ENCODE measurements at regions not wholly inside any gene's neighbourhood (a gene's known extent, or its start where the extent isn't known, plus 50 kb on each side); places are given as distances from the start of the nearest gene placed in this dataset.

DNA sequence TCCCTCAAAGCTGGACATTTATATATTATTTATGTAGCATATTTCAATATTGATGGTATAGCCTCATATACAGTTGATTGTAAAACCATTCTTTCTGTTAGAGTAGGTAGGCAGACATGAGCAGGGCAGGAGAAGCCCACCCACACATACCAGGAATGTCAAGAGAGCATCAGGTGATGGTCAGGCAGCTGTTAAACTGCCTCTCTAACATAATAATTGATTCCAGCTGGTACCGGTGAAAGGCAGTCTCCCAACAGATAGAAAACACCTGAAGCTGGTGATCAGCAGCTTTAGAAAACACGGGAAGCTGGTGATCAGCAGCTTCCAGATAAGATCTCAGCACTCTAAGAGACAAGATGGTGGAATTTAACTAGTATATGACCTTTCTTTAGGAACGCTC lies 132.9 kb downstream of the SLITRK6 start:
- DNase-seq (ENCODE audit: extremely low read depth in 1 of 2, low read depth in 1 of 2): no peak

DNA sequence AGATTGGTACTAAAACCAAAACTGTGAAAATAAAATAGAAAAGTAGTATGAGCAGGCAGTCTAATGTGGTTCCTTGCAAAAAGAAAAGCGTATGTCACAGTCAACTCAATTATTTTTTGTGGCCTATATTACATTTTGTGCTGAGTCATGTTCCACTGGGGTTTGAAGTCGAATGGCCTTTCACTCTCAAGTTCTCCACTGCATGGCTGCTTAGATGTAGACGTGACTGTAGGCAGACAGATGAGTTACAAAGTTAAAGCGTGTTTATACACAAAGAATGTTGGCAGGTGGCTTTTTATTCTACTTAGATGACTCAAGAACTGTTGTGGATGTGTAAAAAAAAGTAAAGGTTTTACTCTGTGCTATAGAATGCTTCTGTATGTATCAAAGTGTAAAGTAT lies 133.9 kb downstream of the SLITRK6 start:
- no peak for DNase-seq (ENCODE audit: extremely low read depth in 1 of 2, low read depth in 1 of 2)

DNA sequence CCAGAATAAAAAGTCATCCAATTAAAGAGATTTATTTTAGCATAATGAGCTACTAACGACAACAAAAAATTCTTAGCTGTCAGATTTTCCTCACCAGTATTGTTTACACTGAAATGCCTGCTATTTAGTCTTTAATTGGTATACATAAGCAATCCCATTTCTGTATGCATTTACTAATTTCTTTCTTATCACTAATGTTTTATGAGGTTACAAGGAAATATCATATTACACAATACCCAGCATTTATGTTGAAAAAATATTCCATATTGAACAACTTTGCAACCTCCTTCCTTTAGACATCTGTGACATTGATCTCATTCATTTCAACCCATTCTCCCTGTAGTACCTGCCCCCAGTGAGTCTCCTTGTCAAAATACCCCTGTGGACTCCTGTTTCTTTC lies 135.4 kb downstream of the SLITRK6 start:
- DNase-seq (ENCODE audit: extremely low read depth in 1 of 2, low read depth in 1 of 2): no peak

DNA sequence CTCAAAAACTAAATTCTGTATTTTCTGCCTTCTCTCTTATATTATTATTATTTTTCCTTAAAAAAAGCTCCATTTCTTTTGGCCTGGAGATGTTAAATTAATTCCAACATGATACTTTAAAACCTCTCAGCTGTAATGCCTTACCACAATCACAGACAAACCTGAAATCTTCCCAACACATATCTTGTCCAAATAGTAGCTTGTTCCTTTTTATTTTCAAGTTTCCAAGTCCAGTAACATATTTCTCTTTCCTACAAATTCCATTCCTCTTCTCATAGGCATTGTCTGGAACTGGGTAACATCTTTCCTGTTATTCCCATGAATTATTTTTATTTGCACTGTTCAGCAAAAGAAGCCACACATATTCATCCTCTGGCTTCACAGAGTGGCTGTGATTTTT lies 137.0 kb downstream of the SLITRK6 start:
- no peak for DNase-seq (ENCODE audit: extremely low read depth in 1 of 2, low read depth in 1 of 2)

DNA sequence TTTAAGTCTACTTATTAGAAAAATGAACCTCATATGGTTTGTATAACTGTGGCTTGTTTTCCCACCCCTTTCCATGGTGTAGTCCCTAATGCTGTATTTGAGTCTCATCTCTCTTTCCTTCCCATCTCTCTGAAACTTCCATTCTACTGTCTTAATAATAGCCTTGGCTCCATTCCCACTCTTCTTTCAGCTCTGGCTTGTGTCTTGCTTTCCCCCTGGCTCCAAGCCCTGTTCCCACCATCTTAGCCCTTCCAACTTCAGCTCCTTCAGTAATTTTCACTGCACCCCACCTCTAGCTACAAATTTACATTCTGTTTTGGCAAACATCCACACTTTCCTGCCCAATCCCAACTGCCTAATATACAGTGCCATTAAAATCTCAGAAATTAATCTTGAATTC lies 137.5 kb downstream of the SLITRK6 start:
- DNase-seq (ENCODE audit: extremely low read depth in 1 of 2, low read depth in 1 of 2): no peak

DNA sequence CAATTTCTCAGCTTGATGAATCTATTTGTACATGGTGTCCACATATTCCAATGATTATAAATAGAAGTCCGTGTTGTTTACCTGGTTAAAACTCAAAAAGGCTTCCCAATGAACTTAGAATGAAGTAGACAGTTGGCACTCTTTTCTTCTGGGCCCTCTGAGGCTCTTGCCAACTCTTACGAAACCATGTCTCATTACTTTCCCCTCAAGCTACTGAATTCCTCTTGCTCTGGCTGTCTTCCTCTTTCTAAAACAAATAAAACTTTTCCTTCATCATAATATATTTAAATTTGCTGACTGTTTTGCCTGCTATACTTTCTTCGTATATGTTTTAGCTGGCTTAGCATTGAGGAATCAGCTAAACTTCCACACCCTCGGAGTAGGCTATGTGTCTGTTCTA lies 139.7 kb downstream of the SLITRK6 start:
- DNase-seq (ENCODE audit: extremely low read depth in 1 of 2, low read depth in 1 of 2): no peak

DNA sequence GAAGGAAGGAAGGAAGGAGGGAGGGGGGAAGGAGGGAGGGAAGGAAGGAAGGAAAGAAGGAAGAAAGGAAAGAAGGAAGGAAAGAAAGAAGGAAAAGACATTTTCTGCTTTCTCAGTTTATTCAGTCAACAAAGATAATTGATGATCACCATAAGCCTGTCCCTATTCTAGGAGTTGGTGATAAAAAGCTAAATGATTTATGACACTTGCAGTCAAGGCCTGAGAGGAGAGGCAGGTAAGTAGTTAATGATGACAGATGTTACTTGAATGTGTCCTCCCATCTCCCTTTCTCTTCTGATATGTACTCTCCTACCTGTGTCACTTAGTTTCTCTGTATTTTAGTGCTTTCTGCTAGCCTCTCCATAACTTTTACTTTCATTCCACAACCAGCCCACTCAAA lies 141.3 kb downstream of the SLITRK6 start:
- DNase-seq (ENCODE audit: extremely low read depth in 1 of 2, low read depth in 1 of 2): no peak

DNA sequence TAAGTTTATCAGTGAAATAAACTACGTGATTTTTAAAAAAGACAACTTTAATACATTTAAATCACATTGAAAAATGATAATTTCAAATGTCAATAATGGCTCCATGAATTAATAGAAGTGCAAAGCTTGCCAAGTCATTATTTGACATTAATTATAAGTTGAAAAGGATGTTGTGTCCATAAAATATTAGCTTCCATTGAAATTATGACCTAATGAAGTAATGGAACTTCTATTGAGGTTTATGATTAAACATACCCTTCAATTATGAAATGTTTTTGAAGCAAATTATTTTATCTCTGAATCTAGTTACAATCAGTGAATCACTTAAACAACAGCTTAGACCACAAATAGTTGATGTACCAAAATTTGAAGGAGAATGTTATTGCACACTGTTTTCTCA lies 144.2 kb downstream of the SLITRK6 start:
- no peak for DNase-seq (ENCODE audit: extremely low read depth in 1 of 2, low read depth in 1 of 2)

DNA sequence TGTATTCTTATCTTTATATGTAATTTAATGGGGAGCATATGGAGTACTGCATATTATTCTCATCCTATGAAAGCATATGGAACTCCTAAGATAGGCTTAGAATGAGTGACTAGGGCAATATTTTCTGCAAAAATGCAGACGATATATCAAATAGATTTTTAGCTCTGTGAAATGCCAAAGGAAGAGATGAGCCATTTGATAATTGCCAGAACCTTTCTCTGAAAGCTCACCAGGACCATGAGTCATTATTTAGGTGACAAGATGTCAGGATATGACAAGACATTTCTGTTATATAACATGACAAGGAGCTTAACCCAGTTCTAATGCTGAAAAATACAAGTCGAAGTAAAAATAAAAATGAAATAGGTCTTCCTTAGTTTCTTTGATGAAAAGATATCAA lies 145.0 kb downstream of the SLITRK6 start:
- no peak for DNase-seq (ENCODE audit: extremely low read depth in 1 of 2, low read depth in 1 of 2)

DNA sequence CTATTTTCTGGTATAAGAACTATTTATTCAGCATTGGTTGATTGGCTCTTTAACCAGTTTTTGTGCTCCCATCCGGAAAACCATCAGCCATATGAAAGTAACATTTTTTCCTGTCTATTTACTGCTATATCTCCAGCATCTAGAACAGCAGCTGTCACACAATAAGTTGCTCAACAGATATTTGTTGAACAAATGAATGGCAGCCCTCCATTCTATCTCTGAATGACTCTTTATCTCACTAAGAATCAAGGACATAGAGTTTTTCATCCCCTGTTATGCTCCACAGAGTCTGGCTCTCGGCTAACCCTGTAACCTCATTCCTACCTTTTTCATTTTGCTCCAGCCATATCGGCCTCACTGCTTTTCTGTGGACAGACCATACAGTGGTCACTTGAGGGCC lies 145.5 kb downstream of the SLITRK6 start:
- DNase-seq (ENCODE audit: extremely low read depth in 1 of 2, low read depth in 1 of 2): no peak

DNA sequence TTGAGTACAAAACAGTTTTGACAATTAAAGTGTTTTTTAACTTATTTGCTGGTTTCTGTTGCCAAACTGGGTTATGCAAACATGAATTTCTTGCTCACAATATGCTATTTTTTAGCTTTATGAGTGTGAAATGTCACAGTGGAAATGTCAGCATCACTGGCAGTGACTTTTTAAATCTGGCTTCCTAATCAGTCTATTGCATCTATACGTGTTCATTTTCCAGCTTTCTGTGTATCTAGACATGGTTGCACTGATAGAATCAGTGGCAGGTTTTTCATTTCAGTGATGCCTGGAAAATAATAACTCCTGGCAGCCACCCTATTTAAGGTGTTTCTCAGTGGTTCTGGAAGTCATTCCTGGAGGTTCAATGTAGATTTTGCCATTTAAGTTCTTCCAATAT lies 146.7 kb downstream of the SLITRK6 start:
- no peak for DNase-seq (ENCODE audit: extremely low read depth in 1 of 2, low read depth in 1 of 2)

DNA sequence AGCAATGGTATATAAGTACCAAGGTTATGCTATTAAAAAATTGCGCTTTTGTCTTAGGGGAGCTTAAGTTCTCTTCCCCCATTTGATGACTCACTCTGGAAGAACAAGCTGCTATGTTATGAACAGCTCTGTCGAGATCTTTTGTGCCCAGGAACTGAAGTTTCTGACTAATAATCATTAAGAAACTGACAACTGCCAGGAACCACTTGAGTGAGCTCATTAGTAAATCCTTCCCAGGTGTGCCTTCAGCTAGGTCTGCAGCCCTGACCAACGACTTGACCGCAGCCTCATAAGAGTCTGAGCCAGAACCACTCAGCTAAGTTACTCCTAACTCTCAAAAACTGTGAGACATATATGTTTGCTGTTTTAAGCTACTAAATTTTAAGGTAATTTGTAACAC lies 147.8 kb downstream of the SLITRK6 start:
- DNase-seq (ENCODE audit: extremely low read depth in 1 of 2, low read depth in 1 of 2): no peak

DNA sequence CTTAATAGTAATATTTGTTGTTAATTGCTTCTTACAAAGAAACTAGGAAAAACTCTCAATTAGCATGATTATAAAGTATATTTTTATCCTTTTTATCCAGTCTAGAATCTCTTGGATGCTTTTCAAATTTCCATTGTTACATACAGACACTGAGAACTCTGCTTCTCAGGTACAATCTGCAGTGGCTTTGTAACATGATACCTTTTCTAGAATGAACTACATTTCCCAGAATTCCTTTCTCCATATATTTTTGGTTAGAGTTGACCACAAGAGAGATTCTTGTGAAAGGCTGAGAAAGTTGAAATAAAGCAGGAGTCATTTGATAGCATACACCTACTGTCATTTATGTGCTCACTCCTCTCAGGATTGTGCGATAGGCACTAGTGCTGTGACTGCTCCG lies 148.6 kb downstream of the SLITRK6 start:
- no peak for DNase-seq (ENCODE audit: extremely low read depth in 1 of 2, low read depth in 1 of 2)

DNA sequence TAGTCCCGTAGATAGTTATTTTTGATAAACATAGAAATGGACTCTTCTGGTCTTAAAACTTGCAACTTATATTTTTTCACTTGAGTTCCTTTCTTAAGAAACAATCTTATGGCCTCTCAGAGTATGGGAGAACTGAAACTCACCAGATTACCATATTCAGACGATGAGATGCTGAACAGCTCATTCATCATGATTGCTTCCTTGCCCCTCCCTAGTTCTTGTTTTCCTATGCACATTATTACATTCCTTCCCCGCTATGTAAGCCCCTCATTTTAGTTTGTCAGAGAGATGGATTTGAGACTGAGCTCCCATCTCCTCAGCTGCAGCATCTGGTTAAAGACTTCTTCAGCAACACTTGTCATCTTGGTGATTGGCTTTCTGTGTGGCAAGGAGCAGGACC lies 158.5 kb downstream of the SLITRK6 start:
- DNase-seq (ENCODE audit: extremely low read depth in 1 of 2, low read depth in 1 of 2): no peak

DNA sequence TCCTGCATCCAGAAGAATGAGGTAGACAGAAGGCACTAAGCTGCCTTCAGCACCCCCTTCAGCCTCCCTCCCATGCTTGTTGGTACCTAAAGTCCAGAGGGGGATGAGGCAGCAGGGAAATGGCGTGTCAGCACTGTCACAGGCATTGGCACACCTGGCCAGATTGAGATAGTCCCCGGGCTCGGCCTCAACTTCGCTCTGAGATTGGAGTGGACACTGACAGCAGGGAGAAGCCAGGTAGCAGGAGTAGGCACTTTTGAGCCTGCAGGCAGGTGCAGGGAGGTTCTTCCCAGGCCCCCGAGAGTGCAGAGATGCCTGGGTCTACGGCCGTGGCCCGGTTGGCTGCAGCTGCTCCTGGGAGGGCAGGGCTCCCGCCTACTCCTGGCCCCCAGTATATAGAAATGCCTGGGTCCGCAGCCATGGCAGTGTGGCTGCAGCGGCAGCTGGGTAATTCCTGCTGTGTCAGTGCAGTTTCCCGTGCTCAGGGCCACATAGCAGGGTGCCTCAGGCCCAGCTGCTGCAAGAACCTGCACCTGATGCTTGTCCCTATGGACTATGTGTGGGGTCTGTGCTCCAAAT lies 160.3 kb downstream of the SLITRK6 start:
- DNase-seq (ENCODE audit: extremely low read depth in 1 of 2, low read depth in 1 of 2): no peak

DNA sequence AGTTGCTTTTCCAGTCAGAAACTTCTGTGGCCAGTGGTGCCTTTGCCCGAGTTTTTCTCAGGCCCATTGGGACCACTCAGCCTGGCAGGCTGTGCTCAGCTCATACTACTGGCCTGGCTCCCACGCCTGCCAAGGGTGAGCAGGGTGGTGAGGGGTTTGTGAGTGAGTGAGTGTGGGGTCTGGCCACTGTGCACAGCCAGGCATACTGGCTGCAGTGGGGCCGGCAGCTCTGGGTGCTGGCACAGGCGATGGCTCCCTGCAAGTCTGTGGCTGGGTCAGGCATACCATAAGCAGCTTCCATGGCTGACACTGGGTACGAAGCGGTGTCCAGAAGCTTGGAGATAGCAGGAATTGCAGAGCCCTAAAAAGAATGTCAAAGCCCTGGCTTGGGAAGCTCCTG lies 161.0 kb downstream of the SLITRK6 start:
- DNase-seq (ENCODE audit: extremely low read depth in 1 of 2, low read depth in 1 of 2): no peak

DNA sequence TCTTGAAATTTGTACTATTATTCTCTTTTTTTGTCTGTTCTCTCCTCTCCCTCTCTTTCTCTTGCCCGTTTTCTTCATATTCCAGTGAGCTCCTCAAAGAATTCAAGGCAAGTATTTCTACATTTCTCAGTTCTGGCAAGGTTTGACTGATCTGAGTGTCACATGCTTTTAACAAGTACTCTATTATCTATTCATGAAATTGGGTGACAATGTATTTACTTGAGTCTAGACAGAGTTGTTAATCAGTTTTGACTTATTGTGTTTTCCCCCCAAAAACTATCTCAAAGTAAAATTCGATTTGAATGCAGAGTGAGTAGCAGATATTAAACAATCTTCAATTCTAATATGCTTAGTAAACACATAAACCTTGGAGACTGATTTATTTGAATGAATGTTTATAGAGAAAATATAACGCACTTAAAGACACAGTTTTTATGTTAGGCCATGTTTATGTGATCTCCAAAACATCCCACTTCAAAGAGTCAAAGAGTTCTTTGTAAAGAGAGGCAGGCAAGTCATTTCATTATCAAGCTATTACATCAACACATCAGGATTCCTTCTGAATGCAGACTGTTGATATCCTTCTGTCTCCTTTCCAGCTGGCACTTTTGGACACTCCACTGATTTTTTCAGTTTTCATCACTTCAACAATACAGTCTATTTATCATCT lies 166.6 kb downstream of the SLITRK6 start:
- no peak for DNase-seq (ENCODE audit: extremely low read depth in 1 of 2, low read depth in 1 of 2)

DNA sequence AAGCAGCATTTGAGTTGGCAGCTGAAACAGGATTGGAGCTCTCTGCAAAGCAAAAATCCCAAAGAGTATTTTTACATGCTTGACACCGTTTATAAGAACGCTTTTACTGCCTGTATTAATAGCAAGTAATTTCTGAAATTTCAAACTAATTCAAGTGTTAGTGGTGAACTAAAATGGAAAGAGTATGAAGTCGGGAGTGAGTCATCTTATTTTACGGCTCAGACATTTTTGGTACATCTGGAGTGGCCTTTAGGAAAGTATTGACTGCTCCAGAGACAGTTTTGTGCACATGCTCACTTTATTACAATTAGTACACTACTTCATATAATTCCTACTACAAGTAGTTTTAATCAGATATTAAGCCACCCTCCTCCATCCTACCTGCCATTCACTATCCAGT lies 167.4 kb downstream of the SLITRK6 start:
- DNase-seq (ENCODE audit: extremely low read depth in 1 of 2, low read depth in 1 of 2): no peak

DNA sequence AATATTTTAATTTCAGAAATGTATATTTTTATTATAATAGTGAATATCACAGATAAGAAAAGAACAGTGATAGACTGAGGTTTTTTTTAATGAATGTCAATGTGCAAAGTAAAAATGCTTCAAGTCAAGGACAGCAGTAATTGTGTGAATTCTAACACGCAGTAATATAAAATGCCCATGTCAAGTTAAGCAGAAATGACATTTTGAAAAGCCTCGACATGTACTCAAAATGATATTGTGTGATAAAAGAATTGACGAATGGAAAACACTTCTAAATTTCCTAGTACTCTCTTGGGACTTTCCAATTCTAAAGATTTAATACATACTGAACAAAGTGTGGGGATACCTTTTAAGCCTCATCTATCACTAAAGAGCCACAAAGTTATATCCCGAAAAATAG lies 172.6 kb downstream of the SLITRK6 start:
- no peak for DNase-seq (ENCODE audit: extremely low read depth in 1 of 2, low read depth in 1 of 2)

DNA sequence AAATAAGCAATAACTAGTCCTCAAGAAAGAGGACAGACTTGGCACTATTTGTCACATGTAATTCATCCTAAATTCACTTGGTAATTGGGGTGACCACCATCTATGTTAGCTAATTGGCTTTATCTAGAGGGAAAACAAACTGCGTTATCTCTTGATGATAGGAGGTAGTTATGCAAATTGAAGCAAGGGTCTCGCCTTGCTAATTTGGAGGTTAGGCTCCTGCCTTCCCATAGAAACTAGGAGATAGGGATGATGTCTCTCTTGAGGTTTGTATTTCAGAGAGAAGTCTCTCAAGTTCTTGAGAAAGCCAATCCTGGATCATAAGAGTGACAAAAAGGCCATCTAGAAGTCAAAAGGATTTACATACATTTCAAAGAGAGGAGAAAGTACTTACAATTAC lies 179.9 kb downstream of the SLITRK6 start:
- no peak for DNase-seq (ENCODE audit: extremely low read depth in 1 of 2, low read depth in 1 of 2)

DNA sequence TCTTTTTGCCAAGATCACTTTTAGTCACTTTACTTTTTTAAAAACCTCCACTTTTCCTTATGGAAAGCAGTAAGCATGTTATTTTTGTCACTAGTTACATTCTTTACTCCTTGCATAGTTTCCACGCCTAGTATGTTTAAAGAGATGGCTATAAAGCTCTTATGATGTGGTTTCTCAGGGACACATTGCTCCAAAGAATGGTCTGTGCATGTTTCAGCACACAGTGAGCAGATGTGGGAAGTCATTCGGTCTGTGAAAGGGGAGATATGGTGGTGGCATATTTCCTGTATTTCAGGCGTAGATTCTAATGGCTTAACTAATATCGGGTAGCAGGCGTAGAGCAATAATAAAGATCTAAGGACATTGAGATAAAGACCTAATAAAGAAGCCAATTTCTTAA lies 180.7 kb downstream of the SLITRK6 start:
- DNase-seq (ENCODE audit: extremely low read depth in 1 of 2, low read depth in 1 of 2): no peak

DNA sequence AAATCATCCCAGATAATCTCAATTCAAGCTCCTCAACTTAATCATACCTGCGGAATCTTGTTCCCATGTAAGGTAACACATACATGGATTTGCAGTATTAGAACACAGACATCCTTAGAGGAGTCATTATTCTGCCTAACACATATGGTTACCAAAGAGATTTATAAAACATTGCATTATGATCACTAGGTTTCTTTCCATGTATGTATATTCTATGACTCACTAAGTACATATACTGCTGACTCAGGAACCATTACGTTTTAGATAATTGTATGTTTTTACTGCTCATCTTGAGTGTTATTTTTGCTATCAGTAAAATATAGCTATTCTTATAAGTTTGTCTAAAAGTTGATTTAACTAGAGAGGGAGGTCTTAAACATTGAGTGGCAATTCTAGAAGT lies 182.9 kb downstream of the SLITRK6 start:
- DNase-seq (ENCODE audit: extremely low read depth in 1 of 2, low read depth in 1 of 2): no peak

DNA sequence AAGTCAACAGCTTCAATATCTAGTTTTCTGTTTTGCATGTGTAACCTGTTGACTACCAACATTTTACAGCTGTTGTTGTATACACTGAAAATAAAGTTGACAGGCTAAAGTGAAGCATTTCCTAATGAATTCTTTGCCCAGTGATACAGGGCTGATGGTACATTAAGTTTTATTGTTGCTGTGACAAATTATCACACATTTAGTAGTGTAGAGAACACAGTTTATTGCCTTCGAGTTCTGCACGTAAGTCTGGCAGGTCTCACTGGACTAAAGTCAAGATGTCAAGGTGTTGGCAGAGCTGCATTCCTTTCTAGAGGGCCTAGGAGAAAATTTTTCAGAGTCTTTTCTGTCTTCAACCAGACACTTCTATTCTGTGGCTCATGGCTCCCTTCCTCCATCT lies 184.2 kb downstream of the SLITRK6 start:
- no peak for DNase-seq (ENCODE audit: extremely low read depth in 1 of 2, low read depth in 1 of 2)
